GM18861 (cell line): ENCODE measurements at regions not wholly inside any gene's neighbourhood (a gene's known extent, or its start where the extent isn't known, plus 50 kb on each side); places are given as distances from the start of the nearest gene placed in this dataset.
A peak's percentile ranks its signal among the peaks of the same experiment; 100 is the strongest.

Experiments
- ATAC-seq: cut with Tn5 transposase; IDR thresholded peaks from one replicate; pipeline ENCODE4 v1.9.1; 2021; ENCODE audit not compliant: unreplicated experiment

GRCh38 chrX:7294483-7294882, 146.5 kb upstream of the PUDP start:
- no peak for ATAC-seq

DNA sequence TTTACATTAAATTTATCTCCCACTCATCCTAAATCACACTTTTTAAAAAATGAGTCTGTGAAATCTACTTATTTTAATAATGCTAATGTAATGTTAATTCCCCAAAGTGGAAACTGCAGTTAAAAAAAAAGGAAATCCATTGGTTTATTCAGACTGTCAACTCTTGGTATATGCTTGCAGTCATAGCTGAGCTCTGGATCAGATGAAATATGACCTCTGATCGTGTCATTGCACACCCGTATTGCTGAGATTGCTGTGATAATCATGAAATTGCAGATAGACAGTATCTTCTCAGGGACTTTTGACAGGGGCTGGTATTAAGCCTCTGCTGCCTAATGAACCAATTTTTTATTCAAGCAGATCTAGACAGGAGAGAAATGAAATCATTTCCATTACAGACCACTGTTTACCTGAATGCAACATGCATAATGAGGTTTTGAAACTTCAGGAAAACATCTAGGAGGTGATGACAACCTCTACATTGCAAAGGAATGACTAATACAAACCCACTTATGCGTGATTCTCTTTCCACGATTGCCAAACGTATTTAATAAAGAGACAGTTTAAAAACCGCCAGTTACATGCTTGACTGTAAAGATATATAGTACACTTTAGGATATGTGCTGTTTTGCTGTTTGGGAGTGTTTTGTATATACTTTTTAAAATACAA, 138.3 kb upstream of the PUDP start:
- ATAC-seq: no peak

- ATAC-seq: no peak
Measured at GRCh38 chrX:7285765-7286164, 137.8 kb upstream of the PUDP start.

- no peak for ATAC-seq
Measured at GRCh38 chrX:7283741-7284140, 135.8 kb upstream of the PUDP start.

GRCh38 chrX:7280520-7280919, 132.6 kb upstream of the PUDP start:
- ATAC-seq: no peak

- no peak for ATAC-seq
Measured at GRCh38 chrX:7272346-7272745, 124.4 kb upstream of the PUDP start.

- ATAC-seq: no peak
Measured at GRCh38 chrX:7270933-7271332, 123.0 kb upstream of the PUDP start.

- no peak for ATAC-seq
Measured at GRCh38 chrX:7269991-7270390, 122.0 kb upstream of the PUDP start.

DNA sequence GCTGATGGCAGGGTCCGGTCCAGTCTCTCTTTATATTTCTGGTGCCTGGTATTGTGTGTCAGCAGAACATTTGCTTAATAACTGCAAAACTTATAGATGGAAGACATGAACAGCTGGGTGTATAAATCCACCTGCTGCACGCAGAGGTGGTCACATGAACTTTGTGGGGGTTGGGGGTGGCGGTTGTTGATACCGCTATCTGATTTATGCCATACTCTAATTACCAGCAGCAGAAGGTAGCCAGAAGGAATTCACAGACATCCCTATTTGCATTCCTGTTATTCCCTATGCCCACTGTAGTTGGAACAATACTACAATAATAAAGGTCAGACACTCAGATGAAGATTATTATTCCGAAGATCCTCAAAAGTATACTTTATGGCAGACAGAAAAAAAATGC, 121.6 kb upstream of the PUDP start:
- ATAC-seq: no peak

DNA sequence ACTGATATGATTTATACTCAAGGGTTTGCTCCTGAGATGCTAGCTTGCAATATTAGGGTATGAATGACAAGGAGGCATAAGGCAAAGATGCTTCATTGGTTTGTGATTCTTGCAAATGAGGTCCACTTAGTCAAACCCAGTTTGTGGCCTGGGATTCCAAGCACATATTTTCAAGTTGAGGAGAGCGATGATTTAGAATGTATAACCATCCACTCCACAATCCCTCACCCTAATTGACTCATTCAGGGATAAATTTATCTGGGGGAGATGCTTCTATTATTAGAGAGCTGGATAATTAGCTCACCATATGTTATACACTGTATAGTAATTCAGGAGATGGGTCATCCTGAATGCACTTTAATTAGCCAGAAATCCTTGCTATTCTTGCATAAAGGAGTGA, 118.3 kb upstream of the PUDP start:
- ATAC-seq: no peak

DNA sequence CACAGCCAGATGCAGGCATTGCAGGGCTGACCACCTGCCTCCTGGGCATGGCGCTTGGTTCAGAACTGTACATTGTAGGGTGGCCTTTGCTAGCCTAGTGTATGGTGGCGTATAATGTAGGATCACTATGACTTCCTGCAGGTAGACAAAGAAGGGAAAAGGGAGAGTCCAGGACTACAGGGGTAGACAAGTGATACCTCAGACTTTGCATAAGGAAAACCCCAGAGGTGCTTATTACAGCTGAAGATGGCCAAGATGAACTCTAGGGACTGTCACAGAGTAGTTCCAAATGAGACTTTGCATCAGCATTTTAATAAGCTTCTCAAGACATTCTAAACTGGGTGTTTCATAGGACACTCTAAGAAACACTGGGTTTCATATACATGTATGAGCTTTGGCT, 116.4 kb upstream of the PUDP start:
- ATAC-seq: peak; percentile 34

DNA sequence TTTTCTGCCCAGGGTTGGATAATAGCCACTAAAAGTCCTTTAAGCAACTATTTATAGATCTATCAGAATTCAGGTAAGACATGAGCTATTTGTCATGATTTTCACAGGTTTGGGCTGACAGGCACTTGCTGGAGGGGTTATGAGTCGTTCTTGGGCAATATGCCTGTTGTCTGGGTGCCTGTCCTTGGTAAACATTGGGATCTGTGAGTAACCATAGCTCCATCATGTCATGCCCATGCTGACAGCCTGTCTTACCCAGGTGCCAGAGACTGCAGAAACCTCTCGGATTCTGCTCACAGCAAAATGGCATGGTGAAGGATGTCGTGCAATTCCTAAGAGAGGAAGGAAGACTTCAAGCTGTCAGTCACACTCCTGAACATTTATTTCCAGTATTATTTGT, 116.0 kb upstream of the PUDP start:
- no peak for ATAC-seq

GRCh38 chrX:7263330-7263729, 115.4 kb upstream of the PUDP start:
- no peak for ATAC-seq

- ATAC-seq: no peak
Measured at GRCh38 chrX:7262551-7262950, 114.6 kb upstream of the PUDP start.

- peak; percentile 95 for ATAC-seq
Measured at GRCh38 chrX:7261672-7262332, 113.8 kb upstream of the PUDP start.

GRCh38 chrX:7254144-7254543, 106.2 kb upstream of the PUDP start:
- no peak for ATAC-seq

DNA sequence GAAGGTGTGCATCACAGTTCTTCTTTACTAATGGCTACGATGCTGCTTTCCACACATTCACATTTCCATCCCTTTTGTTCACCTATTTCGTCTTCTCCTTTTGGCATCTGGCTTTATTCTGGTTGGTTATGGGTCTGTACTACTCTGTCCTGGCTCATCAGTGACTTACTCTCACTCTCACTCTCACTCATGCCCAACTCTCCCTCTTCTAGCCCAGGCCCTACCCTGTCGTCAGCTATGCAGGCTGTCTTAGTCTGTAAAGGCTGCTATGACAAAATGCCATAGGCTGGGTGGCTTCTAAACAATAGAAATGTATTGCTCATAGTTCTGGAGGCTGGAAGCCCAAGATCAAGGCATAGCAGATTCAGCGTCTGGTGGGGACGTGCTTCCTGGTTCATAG, 105.6 kb upstream of the PUDP start:
- ATAC-seq: no peak

DNA sequence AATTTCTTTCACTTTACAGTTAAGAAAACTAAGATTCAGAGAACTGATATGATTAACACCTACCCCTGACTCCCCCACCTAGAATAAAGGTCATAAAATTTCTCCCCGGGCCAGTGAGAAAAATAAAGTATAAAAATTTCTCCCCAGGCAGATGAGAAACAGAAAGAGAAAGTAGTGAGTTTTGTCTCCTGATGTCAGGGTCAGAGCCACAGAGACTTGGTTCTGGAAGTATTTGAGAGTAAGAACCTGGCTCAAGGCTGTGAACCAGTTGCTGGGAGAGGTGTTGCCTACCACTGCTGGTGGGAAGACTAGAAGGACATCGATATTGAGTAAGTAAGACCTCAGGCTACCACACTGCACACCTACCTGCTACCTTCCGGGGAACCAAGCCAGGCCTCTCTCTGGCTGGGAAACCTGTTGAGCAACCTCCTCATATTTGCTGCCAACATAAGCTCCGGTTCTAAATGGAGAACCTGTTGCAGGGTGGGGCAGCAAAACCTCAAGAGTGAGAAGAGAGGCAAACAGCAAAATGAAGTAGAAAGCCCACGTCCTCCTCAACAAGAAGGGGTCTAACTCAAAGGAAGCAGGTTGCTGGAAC, 104.2 kb upstream of the PUDP start:
- ATAC-seq: no peak

DNA sequence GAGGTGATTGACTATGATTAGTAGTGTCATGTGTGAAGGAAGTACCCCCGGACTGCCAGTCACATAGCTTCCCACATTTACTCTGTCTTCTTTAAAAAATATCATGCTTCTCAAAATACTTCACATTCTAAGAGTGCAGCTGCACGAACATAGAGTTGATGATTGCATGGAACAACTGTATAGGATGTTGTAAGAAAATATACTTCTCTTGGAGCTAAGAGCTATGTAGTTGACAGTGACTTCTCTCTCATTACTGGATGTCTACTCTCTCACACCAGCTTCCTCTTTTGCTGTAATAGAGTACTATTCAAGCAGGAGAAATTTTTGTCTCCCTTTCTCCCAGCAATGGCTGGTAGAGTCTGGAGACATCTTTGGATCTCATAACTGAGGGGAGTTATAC, 99.4 kb upstream of the PUDP start:
- ATAC-seq: no peak

GRCh38 chrX:7244405-7244804, 96.5 kb upstream of the PUDP start:
- no peak for ATAC-seq

- peak; percentile 97 for ATAC-seq
Measured at GRCh38 chrX:7242613-7243012, 94.7 kb upstream of the PUDP start.

DNA sequence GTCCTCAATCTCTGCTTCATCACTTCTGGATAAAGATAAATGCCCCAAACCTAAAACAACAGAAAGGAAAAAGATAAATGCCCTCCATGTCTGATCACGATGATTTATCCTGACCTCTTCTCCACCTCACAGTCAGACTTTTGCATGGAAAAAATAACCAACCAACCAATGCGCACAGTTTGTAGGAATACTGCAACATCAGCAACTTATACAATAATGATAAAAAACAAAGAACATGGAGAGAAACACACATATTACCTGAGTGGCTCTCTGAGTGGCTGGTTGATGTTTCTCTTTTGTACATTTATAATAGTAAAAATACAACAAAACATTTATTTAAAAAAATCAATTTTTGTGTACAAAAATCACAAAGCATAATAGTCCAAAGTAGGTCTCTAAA, 93.0 kb upstream of the PUDP start:
- no peak for ATAC-seq

DNA sequence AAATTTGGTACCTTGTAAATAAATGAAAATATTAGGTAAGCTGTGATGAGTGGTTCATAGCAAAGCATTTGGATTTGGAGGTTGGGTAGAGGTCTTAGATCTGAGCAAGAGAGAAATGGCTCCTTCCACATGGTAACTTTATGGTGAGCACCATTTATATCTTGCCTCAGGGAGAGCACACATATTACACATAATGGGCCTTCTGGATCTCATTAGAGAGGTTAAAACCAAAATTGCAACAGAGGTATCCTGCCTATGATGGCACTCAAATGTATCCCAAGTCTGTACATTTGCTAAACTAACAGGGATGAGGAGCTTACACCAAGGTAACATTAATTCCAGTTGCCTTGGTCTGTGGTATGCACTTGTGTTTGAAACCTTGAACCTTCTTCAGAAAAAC, 87.1 kb upstream of the PUDP start:
- no peak for ATAC-seq
